HepG2 (cell line): ENCODE measurements at regions not wholly inside any gene's neighbourhood (a gene's known extent, or its start where the extent isn't known, plus 50 kb on each side); places are given as distances from the start of the nearest gene placed in this dataset.

Source experiments
- ATAC-seq: fragments of 200-7000 bp; cut with Tn5 transposase; 3 replicates; pipeline ENCODE4 v1.9.1; 2020; ENCODE audit warnings: mild to moderate bottlenecking, moderate library complexity
- BruUV-seq: library from RNA; stranded (reverse); fragments of 400-500 nt; replicated peaks from 2 replicates; lab custom pipeline; 2021; lab: Mats Ljungman, UMichigan
- CTCF ChIA-PET: fragments of 300-600 bp; formaldehyde crosslinking; extraction: SDS; loops from one replicate; lab custom pipeline; 2021; ENCODE audit warnings: low total read pairs, inconsistent platforms, low intra/inter-chr PET ratio; lab: Yijun Ruan, JAX
- POLR2A ChIA-PET: fragments of 350-600 bp; sonication (Branson Sonifier 250); formaldehyde crosslinking; loops from one replicate; lab custom pipeline; 2020; ENCODE audit warnings: antibody characterized with exemption, inconsistent platforms; lab: Yijun Ruan, JAX
- DNase-seq: peaks from one replicate; pipeline ENCODE4 v3.0.0-alpha.2; 2015; ENCODE audit warnings: low spot score
- FAIRE-seq: peaks from 3 replicates; lab custom pipeline; 2011; peaks lifted over from hg19 to GRCh38; lab: Jason Lieb, UNC
- H2AFZ ChIP-seq: one replicate; pipeline ENCODE4 v1.6.1; 2011; ENCODE audit warnings: low read length, inconsistent platforms
- H3K27ac ChIP-seq: fragments of 300-600 bp; 3 replicates; pipeline ENCODE4 v1.8.0; 2011; ENCODE audit warnings: mixed run types, mild to moderate bottlenecking, mixed read lengths, low read length, inconsistent platforms; ENCODE audit not compliant: insufficient read depth; ENCODE audit errors: extremely low read length
- H3K27me3 ChIP-seq, 2 experiments: fragments of 200-600 bp in 1 of 2; 2 replicates in 1 of 2; 3 replicates in 1 of 2; pipeline versions ENCODE4 v1.6.0 to v1.8.0; 2011; ENCODE audit warnings: low read length in 2 of 2, mild to moderate bottlenecking in 2 of 2, moderate library complexity in 2 of 2, inconsistent platforms in 1 of 2; ENCODE audit not compliant: insufficient read depth in 2 of 2, control insufficient read depth in 1 of 2
- H3K36me3 ChIP-seq, 2 experiments: fragments of 200-600 bp in 1 of 2; replicated peaks in 1 of 2; 2 replicates in 1 of 2; 3 replicates in 1 of 2; pipeline versions ENCODE4 v1.5.1 to v1.8.0; 2011; ENCODE audit warnings: low read length in 2 of 2, inconsistent platforms in 1 of 2; ENCODE audit not compliant: insufficient read depth in 2 of 2, control insufficient read depth in 1 of 2
- H3K4me1 ChIP-seq: 2 replicates; pipeline ENCODE4 v1.5.1; 2012; ENCODE audit warnings: low read length, inconsistent platforms; ENCODE audit not compliant: insufficient read depth
- H3K4me2 ChIP-seq: 2 replicates; pipeline ENCODE4 v1.6.0; 2011; ENCODE audit warnings: low read depth, low read length, inconsistent platforms
- H3K4me3 ChIP-seq, 3 experiments: fragments of 200-600 bp in 1 of 3; sonication (generic), shearing (Covaris generic) in 1 of 3; replicated peaks in 1 of 3; 2 replicates each; pipeline ENCODE4 v1.5.1; 2011 to 2016; ENCODE audit warnings: low read length in 3 of 3, inconsistent platforms in 2 of 3, low read depth in 2 of 3, mild to moderate bottlenecking in 2 of 3, control low read depth in 1 of 3, mixed read lengths in 1 of 3; ENCODE audit not compliant: insufficient read depth in 1 of 3
- H3K79me2 ChIP-seq: one replicate; pipeline ENCODE4 v1.6.1; 2011; ENCODE audit warnings: low read length, inconsistent platforms; ENCODE audit not compliant: insufficient read depth
- H3K9ac ChIP-seq: 2 replicates; pipeline ENCODE4 v1.6.0; 2011; ENCODE audit warnings: mild to moderate bottlenecking, low read depth, low read length, inconsistent platforms; ENCODE audit not compliant: insufficient read depth
- H3K9me3 ChIP-seq: 2 replicates; pipeline ENCODE4 v1.5.1; 2012; ENCODE audit warnings: mild to moderate bottlenecking, low read length
- H4K20me1 ChIP-seq: 2 replicates; pipeline ENCODE4 v1.6.0; 2011; ENCODE audit warnings: inconsistent platforms, mild to moderate bottlenecking, low read length, moderate library complexity; ENCODE audit not compliant: insufficient read depth
- ARNT ChIP-seq: fragments of 450-650 bp; IDR thresholded peaks from 2 replicates; pipeline ENCODE4 v1.6.1; 2017
- ATF7 ChIP-seq, 2 experiments: fragments of 450-650 bp in 1 of 2; sonication (generic) in 1 of 2; formaldehyde crosslinking in 1 of 2; IDR thresholded peaks; 2 replicates each; pipeline versions ENCODE4 v1.4.0 to v1.6.1; 2016 to 2020; ENCODE audit warnings: antibody characterized with exemption in 1 of 2, mild to moderate bottlenecking in 1 of 2, missing genetic modification reagents in 1 of 2
- CTCF ChIP-seq: sonication (generic); formaldehyde crosslinking; IDR thresholded peaks from 2 replicates; pipeline ENCODE4 v1.5.0; 2020; ENCODE audit warnings: mild to moderate bottlenecking, missing genetic modification reagents, moderate library complexity
- IKZF5 ChIP-seq: IDR thresholded peaks from 2 replicates; pipeline ENCODE4 v1.6.1; 2018; ENCODE audit warnings: missing genetic modification reagents, mild to moderate bottlenecking, missing compliant biosample characterization
- TEF ChIP-seq: sonication (generic); formaldehyde crosslinking; IDR thresholded peaks from 2 replicates; pipeline ENCODE4 v1.5.0; 2020; ENCODE audit warnings: missing genetic modification reagents
- THAP9 ChIP-seq: sonication (generic); formaldehyde crosslinking; IDR thresholded peaks from 2 replicates; pipeline ENCODE4; 2020; ENCODE audit warnings: missing genetic modification reagents, mild to moderate bottlenecking, borderline replicate concordance
- ZBTB10 ChIP-seq: sonication (generic); formaldehyde crosslinking; IDR thresholded peaks from 2 replicates; pipeline ENCODE4 v1.4.0; 2020; ENCODE audit warnings: missing genetic modification reagents, borderline replicate concordance
- ZNF781 ChIP-seq: sonication (generic); formaldehyde crosslinking; IDR thresholded peaks from 2 replicates; pipeline ENCODE4 v1.5.1; 2020; ENCODE audit warnings: borderline replicate concordance, mild to moderate bottlenecking, missing genetic modification reagents; ENCODE audit errors: not compliant biosample characterization
- WGBS: methylation state at CpG from one replicate; pipeline ENCODE4 v1.1.6; 2017; ENCODE audit warnings: low lambda C conversion rate; 5-methylcytosine and 5-hydroxymethylcytosine counted together
- in situ Hi-C: cut with HindIII; loops from 2 replicates; pipeline ENCODE4 v1.10.0; 2017; ENCODE audit warnings: low pct_unique_long_range_greater_than_20kb; ENCODE audit not compliant: extremely low pct_ligation_motif_present
- intact Hi-C: fragments of 100-400 bp; cut with micrococcal nuclease; formaldehyde crosslinking; loops from one replicate; pipeline ENCODE4 v1.10.0; 2022; ENCODE audit not compliant: unreplicated experiment

- intact Hi-C loops (no loop called here), in situ Hi-C loops (no loop called here)
- ATAC-seq (no peak), FAIRE-seq (no peak), DNase-seq (no peak)
- no peak overlapping the region for H3K4me3 ChIP-seq
- ChIA-PET POLR2A (no interaction called here), CTCF (no interaction called here)
- H3K4me1 ChIP-seq = no peaks in the 10 kb centered on the region
- no peak overlapping the region for H3K27ac ChIP-seq
- no peaks in the 10 kb centered on the region; a peak in 1 of 5 replicates for H3K27me3 ChIP-seq
- no TSS peak for BruUV-seq
- no peaks in the 10 kb centered on the region for H3K79me2 ChIP-seq
- H4K20me1 ChIP-seq = no peaks in the 10 kb centered on the region
- H2AFZ ChIP-seq = no peak overlapping the region
- H3K36me3 ChIP-seq = no peaks in the 10 kb centered on the region
- no peak overlapping the region for H3K9ac ChIP-seq
- TF ChIP-seq IKZF5 = no peak
- TF ChIP-seq ZBTB10 (CRISPR knock-in tag) = no peak
- TF ChIP-seq ARNT = no peak
- no peak for TF ChIP-seq CTCF (CRISPR knock-in tag)
- 0 out of 2 replicates have a peak, but pooled peaks have one; percentile 22 for TF ChIP-seq ATF7 (IDR thresholded peaks at IDR 0.05)
- no peak for TF ChIP-seq ATF7 (CRISPR knock-in tag; IDR thresholded peaks at IDR 0.05)
- TF ChIP-seq ZNF781 (CRISPR knock-in tag) = no peak
- TF ChIP-seq TEF (CRISPR knock-in tag) = no peak
- TF ChIP-seq THAP9 (CRISPR knock-in tag) = no peak
- 26% methylated on average over 2 of the region's 2 CpGs for WGBS
- H3K9me3 ChIP-seq = no peaks in the 10 kb centered on the region
- no peak overlapping the region for H3K4me2 ChIP-seq
Observed at GRCh38 chr5:155773680-155774079, 553.3 kb upstream of the SGCD start.
